Liver (tissue), 8 donors: ENCODE measurements at regions not wholly inside any gene's neighbourhood (a gene's known extent, or its start where the extent isn't known, plus 50 kb on each side); places are given as distances from the start of the nearest gene placed in this dataset.

Source experiments
- DNase-seq: peaks from one replicate; pipeline ENCODE4 v3.0.0-alpha.2; 2017; ENCODE audit warnings: low spot score
- H3K27ac ChIP-seq, 2 donors: one replicate each; pipeline ENCODE4 v1.7.0; 2013; ENCODE audit warnings: inconsistent platforms in 2 of 2, low read length in 2 of 2, control low read depth in 1 of 2, low read depth in 1 of 2, mild to moderate bottlenecking in 1 of 2
- H3K27me3 ChIP-seq, 4 donors: one replicate each; pipeline versions ENCODE4 v1.6.1 to v1.7.0; 2013; ENCODE audit warnings: low read length in 3 of 4, inconsistent platforms in 1 of 4, mild to moderate bottlenecking in 1 of 4, moderate library complexity in 1 of 4; ENCODE audit not compliant: control insufficient read depth in 4 of 4, insufficient read depth in 4 of 4
- H3K36me3 ChIP-seq, 4 donors: one replicate each; pipeline versions ENCODE4 v1.6.1 to v1.7.0; 2013; ENCODE audit warnings: low read length in 3 of 4, mild to moderate bottlenecking in 3 of 4, low read depth in 1 of 4, moderate library complexity in 1 of 4; ENCODE audit not compliant: control insufficient read depth in 4 of 4, insufficient read depth in 3 of 4
- H3K4me1 ChIP-seq, 4 donors: one replicate each; pipeline versions ENCODE4 v1.6.1 to v1.7.0; 2013; ENCODE audit warnings: low read length in 3 of 4, mild to moderate bottlenecking in 3 of 4, moderate library complexity in 1 of 4; ENCODE audit not compliant: control insufficient read depth in 4 of 4, insufficient read depth in 4 of 4
- H3K4me3 ChIP-seq, 3 donors: one replicate each; pipeline versions ENCODE4 v1.6.1 to v1.7.0; 2013; ENCODE audit warnings: low read length in 3 of 3, control low read depth in 1 of 3, low read depth in 1 of 3, mild to moderate bottlenecking in 1 of 3
- H3K9ac ChIP-seq, 2 donors: one replicate each; pipeline ENCODE4 v1.7.0; 2013; ENCODE audit warnings: low read length in 2 of 2, mild to moderate bottlenecking in 2 of 2, moderate library complexity in 2 of 2, control low read depth in 1 of 2, low read depth in 1 of 2
- H3K9me3 ChIP-seq, 4 donors: one replicate each; pipeline versions ENCODE4 v1.6.1 to v1.7.0; 2013; ENCODE audit warnings: low read length in 3 of 4; ENCODE audit not compliant: control insufficient read depth in 4 of 4
- ATF3 ChIP-seq: IDR thresholded peaks from 2 replicates; pipeline ENCODE4 v1.6.1; 2016; ENCODE audit warnings: antibody characterized with exemption
- CTCF ChIP-seq: fragments of 150-350 bp; IDR thresholded peaks from 2 replicates; pipeline ENCODE4 v1.5.1; 2017; ENCODE audit warnings: improper control_type of control experiment, low read depth, low read length; ENCODE audit not compliant: missing input control
- FOXA1 ChIP-seq: IDR thresholded peaks from 2 replicates; pipeline ENCODE4 v1.6.1; 2016; ENCODE audit warnings: antibody characterized with exemption
- FOXA2 ChIP-seq: IDR thresholded peaks from 2 replicates; pipeline ENCODE4 v1.6.1; 2016; ENCODE audit warnings: antibody characterized with exemption
- HNF4A ChIP-seq, 2 donors: conservative IDR thresholded peaks; 2 replicates each; pipeline ENCODE4 v1.6.1; 2016; ENCODE audit warnings: antibody characterized with exemption in 2 of 2, mild to moderate bottlenecking in 2 of 2
- HNF4G ChIP-seq: IDR thresholded peaks from 2 replicates; pipeline ENCODE4 v1.6.1; 2016; ENCODE audit warnings: antibody characterized with exemption
- JUND ChIP-seq, 2 donors: IDR thresholded peaks; 2 replicates each; pipeline ENCODE4 v1.6.1; 2016; ENCODE audit warnings: antibody characterized with exemption in 2 of 2
- RAD21 ChIP-seq, 2 donors: IDR thresholded peaks; 2 replicates each; pipeline ENCODE4 v1.6.1; 2016; ENCODE audit warnings: antibody characterized with exemption in 2 of 2, mild to moderate bottlenecking in 2 of 2
- REST ChIP-seq: IDR thresholded peaks from 2 replicates; pipeline ENCODE4 v1.6.1; 2016; ENCODE audit warnings: antibody characterized with exemption, mild to moderate bottlenecking
- RXRA ChIP-seq, 2 donors: IDR thresholded peaks; 2 replicates each; pipeline ENCODE4 v1.6.1; 2017 to 2018; ENCODE audit warnings: antibody characterized with exemption in 2 of 2, mild to moderate bottlenecking in 1 of 2
- SP1 ChIP-seq: IDR thresholded peaks from 2 replicates; pipeline ENCODE4 v1.6.1; 2018; ENCODE audit warnings: antibody characterized with exemption, mild to moderate bottlenecking
- TAF1 ChIP-seq: conservative IDR thresholded peaks from 2 replicates; pipeline ENCODE4 v1.6.1; 2016; ENCODE audit warnings: antibody characterized with exemption, mild to moderate bottlenecking
- YY1 ChIP-seq: IDR thresholded peaks from 2 replicates; pipeline ENCODE4 v1.6.1; 2016; ENCODE audit warnings: antibody characterized with exemption, mild to moderate bottlenecking
- WGBS: extraction: QIAGEN DNeasy Blood & Tissue Kit; methylation state at CpG from one replicate; pipeline ENCODE4 v1.1.7; 2013; 5-methylcytosine and 5-hydroxymethylcytosine counted together
- donor health status: healthy.
- donor health status: healthy.
- donor health status: healthy.
- donor health status: healthy.
- donor health status: healthy.

- no peak for TF ChIP-seq CTCF
- TF ChIP-seq RAD21 (IDR thresholded peaks at IDR 0.05): no peak
- TF ChIP-seq ATF3: no peak
- no peak for TF ChIP-seq FOXA2
- TF ChIP-seq JUND (IDR thresholded peaks at IDR 0.05): no peak
- TF ChIP-seq TAF1: no peak
- no peak for TF ChIP-seq FOXA1
- no peak for TF ChIP-seq HNF4A (conservative IDR thresholded peaks at IDR 0.05)
- no peak for TF ChIP-seq HNF4G
- no peak for TF ChIP-seq YY1
Measured at GRCh38 chr17:52653014-52653413, 494.5 kb upstream of the CA10 start (continued).

- no peaks in the 10 kb centered on the region for H3K27me3 ChIP-seq
- no peak overlapping the region for H3K4me3 ChIP-seq
- no peaks in the 10 kb centered on the region for H3K9me3 ChIP-seq
- 41% methylated on average over 3 of the region's 3 CpGs for WGBS
- H3K36me3 ChIP-seq: no peaks in the 10 kb centered on the region
- H3K9ac ChIP-seq: no peak overlapping the region
- H3K27ac ChIP-seq: no peak overlapping the region
- DNase-seq: no peak
- TF ChIP-seq HNF4A (conservative IDR thresholded peaks at IDR 0.05) (no peak), JUND (IDR thresholded peaks at IDR 0.05) (no peak)
- H3K4me1 ChIP-seq: no peaks in the 10 kb centered on the region
Measured at GRCh38 chr17:52648995-52649394, 490.5 kb upstream of the CA10 start.

GRCh38 chr17:52647411-52647810 lies 488.9 kb upstream of the CA10 start:
- H3K36me3 ChIP-seq: no peaks in the 10 kb centered on the region
- no peak overlapping the region for H3K4me3 ChIP-seq
- 61% methylated on average over 1 of the region's 1 CpG for WGBS
- H3K27me3 ChIP-seq: no peaks in the 10 kb centered on the region
- no peak overlapping the region for H3K27ac ChIP-seq
- no peak for TF ChIP-seq CTCF
- no peak for TF ChIP-seq RXRA (IDR thresholded peaks at IDR 0.05)
- no peak for TF ChIP-seq REST
- no peak for TF ChIP-seq SP1
- TF ChIP-seq HNF4G: no peak
- DNase-seq: no peak
- no peaks in the 10 kb centered on the region for H3K4me1 ChIP-seq
- H3K9ac ChIP-seq: no peak overlapping the region
- H3K9me3 ChIP-seq: no peaks in the 10 kb centered on the region
